ENCODE measurements at regions not wholly inside any gene's neighbourhood (a gene's known extent, or its start where the extent isn't known, plus 50 kb on each side); places are given as distances from the start of the nearest gene placed in this dataset.

DNA sequence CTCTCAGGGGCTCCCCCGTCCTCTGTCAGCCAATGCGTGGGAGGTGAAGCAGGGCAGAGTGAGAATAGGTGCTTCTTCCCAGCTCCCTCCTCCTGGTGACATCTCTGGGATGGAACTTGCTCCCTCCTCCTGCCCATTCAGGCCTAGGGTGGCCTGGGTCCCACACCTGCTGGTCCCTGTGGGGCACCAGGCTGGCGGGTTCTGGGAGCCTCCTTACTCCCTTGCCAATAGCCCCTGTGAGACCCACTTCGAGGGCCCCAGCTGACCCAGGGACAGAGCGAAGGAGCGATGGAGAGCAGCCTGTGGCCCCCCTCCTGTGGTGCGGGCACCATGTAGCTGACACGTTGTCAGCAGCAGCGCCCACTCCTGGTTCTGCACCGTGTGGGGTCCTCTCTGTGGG is 512.6 kb downstream of the GLRX3 start:
- no peak for TF ChIP-seq CTCF (IDR thresholded peaks at IDR 0.05 in 4 of 5, conservative IDR thresholded peaks at IDR 0.05 in 1 of 5)
- no peak for TF ChIP-seq POLR2A (IDR thresholded peaks at IDR 0.05)
